HG03378 (cell line): ENCODE measurements at regions not wholly inside any gene's neighbourhood (a gene's known extent, or its start where the extent isn't known, plus 50 kb on each side); places are given as distances from the start of the nearest gene placed in this dataset.

Experiments
- ATAC-seq: cut with Tn5 transposase; IDR thresholded peaks from one replicate; pipeline ENCODE4 v1.9.1; 2021; ENCODE audit warnings: mild to moderate bottlenecking, moderate library complexity; ENCODE audit not compliant: unreplicated experiment

- no peak for ATAC-seq
These were observed 160.6 kb upstream of the SHB start for GRCh38 chr9:38229504-38230155.

GRCh38 chr9:38229104-38229500 is 160.1 kb upstream of the SHB start:
- no peak for ATAC-seq

- ATAC-seq: no peak
These were observed 159.5 kb upstream of the SHB start for GRCh38 chr9:38228331-38229103.

GRCh38 chr9:38227656-38228055 is 158.6 kb upstream of the SHB start:
- ATAC-seq: no peak

- ATAC-seq: no peak
These were observed 158.1 kb upstream of the SHB start for GRCh38 chr9:38227061-38227540.

- ATAC-seq: no peak
These were observed 157.5 kb upstream of the SHB start for GRCh38 chr9:38226491-38226951.

GRCh38 chr9:38224941-38225340 is 155.9 kb upstream of the SHB start:
- no peak for ATAC-seq

- no peak for ATAC-seq
These were observed 147.5 kb upstream of the SHB start for GRCh38 chr9:38216572-38216971.

GRCh38 chr9:38215465-38215864 is 146.4 kb upstream of the SHB start:
- ATAC-seq: no peak

GRCh38 chr9:38214432-38214831 is 145.4 kb upstream of the SHB start:
- no peak for ATAC-seq

GRCh38 chr9:38213631-38214299 is 144.7 kb upstream of the SHB start:
- ATAC-seq: no peak

GRCh38 chr9:38212016-38212415 is 143.0 kb upstream of the SHB start:
- ATAC-seq: no peak

- no peak for ATAC-seq
These were observed 142.0 kb upstream of the SHB start for GRCh38 chr9:38211002-38211401.

- no peak for ATAC-seq
These were observed 139.3 kb upstream of the SHB start for GRCh38 chr9:38208206-38208901.

- ATAC-seq: no peak
These were observed 138.3 kb upstream of the SHB start for GRCh38 chr9:38207247-38207778.

- no peak for ATAC-seq
These were observed 136.3 kb upstream of the SHB start for GRCh38 chr9:38205279-38205678.

GRCh38 chr9:38202336-38202938 is 133.4 kb upstream of the SHB start:
- ATAC-seq: no peak

GRCh38 chr9:38201844-38202243 is 132.8 kb upstream of the SHB start:
- ATAC-seq: no peak

- no peak for ATAC-seq
These were observed 131.4 kb upstream of the SHB start for GRCh38 chr9:38200431-38200830.

- ATAC-seq: no peak
These were observed 129.1 kb upstream of the SHB start for GRCh38 chr9:38198140-38198539.

- no peak for ATAC-seq
These were observed 127.7 kb upstream of the SHB start for GRCh38 chr9:38196714-38197113.
